Urothelium cell line (cell line): ENCODE measurements at regions not wholly inside any gene's neighbourhood (a gene's known extent, or its start where the extent isn't known, plus 50 kb on each side); places are given as distances from the start of the nearest gene placed in this dataset.
A peak's percentile ranks its signal among the peaks of the same experiment; 100 is the strongest.
"Not testable (repeated sequence)": the region's sequence is repeated elsewhere in the genome, so short reads cannot be mapped to it uniquely, and the experiment has no call there.

Experiments used
- DNase-seq: peaks from one replicate; pipeline ENCODE4 v3.0.0; 2011; ENCODE audit warnings: low spot score, mixed read lengths
- FAIRE-seq: peaks from 2 replicates; lab custom pipeline; 2011; peaks lifted over from hg19 to GRCh38; lab: Jason Lieb, UNC

DNA sequence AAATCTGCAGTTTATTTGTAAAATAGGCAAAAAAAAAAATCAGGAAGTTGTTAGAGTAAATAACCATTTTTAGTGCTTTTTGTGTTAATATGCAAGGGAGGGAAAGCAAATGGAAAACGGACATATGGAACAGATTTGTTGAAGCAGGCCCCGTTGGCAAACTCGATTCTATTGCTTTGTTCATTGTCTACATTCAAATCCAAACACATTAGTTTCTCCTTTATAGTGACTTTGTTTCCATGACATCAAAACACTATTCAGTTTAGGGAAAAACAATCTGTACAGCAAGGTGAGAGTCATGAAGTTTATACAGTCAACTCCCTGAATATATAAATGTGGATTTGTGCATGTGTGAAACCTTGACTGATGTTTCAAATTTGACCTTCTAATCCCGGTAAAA lies 142.2 kb downstream of the FAM47A start:
- FAIRE-seq (no peak), DNase-seq (no peak)

DNA sequence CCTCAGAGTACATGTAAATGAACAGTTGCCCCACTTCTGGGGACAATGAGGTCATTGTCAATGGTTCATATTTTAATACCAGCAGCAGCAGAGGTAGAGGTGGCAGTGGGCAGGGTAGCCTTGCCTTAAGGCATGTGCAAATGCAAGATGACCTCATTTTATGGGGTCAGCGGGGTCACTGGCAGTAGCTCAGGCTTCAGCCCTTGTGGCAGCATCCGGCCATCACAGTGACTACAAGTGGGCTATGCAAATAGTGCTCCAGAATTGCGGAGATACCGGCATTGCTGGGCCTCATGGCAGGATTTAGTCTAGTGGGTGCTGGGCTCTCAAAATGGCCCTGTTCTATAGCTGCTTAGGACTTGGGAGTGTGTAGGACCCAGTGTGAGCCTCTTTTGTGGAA lies 144.7 kb downstream of the FAM47A start:
- DNase-seq (no peak), FAIRE-seq (no peak)

DNA sequence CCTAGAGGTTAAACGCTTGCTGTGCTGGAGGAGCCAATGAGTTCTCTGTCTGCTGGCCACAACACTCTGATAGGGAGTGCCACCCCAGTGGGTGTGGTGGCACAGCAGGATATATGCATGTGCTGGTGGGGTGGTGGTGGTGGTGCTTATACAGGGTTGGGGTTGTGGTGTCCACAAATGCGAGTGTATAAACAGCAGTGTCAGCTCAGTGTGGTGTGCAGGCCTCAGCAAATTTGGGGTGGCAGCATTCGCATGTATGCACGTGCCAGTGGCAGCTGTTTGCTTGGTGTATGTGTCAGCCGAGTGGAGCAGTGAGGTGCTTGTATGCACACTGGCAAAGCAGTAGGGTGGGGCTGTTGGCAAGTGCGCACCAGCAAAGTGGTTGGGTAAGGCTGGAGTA lies 157.4 kb downstream of the FAM47A start:
- DNase-seq (no peak), FAIRE-seq (no peak)

DNA sequence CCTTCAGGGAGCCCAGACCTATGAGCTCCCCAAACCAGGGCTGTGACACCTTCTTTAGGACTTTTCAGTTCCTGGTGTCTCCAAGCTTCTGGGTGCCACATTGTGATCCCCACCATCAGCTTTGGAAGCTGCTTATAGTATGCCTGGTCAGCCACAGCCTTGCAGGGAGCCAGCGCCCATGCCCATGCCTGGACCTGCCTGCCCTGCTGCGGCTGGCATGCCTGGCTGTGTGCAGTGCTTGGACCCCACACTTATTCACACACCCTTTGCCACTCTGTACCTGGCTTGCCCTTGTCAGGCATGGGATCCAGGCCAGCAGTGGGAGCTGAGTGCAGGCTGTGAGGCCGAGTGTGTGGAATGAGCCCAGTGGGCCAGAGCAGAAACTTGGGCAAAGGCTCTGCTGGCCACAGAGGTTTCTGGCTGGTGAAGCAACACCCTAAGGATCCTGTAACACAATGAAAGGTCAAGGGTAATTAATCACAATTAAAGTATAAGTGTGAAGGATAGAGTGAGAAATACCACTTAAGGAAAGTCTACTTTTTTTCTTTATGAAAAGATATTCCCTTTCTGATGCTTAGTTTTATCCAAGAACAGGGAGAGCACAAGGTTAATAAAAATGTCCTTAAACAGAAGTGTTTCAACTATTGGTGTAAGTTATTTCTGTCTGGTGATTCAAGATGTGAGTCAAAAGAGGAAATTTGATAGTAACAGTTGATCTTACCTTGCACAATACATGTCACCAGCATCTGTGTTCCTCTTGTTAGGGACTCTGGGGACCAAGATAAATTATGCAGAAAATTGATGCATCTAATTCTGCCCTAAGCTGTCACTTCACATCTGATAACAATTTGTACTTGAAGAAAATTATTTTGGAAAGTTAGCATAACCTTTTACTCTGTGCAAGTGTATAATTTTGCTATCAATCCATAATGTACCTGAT lies 161.8 kb downstream of the FAM47A start:
- FAIRE-seq (no peak), DNase-seq (no peak)

DNA sequence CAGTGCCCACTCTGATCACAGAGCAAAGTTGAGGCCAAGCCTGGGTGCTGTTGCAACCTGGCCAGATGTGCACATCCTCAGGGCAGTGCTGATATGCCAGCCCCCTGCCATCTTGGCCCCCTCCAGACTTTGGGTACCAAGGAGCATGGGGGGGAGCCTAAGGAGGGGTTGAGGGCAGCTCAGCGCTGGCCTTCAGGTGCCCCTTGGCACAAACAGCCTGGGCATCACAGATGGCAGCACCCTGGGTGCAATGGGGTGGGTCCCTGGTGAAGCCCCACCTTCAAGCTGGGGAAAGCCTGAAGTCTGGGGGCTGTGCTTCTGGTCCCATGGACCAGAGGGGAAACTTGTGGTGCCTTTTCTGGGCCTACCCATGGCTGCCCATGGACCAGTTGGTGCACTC lies 163.0 kb downstream of the FAM47A start:
- DNase-seq = no peak
- no peak for FAIRE-seq

DNA sequence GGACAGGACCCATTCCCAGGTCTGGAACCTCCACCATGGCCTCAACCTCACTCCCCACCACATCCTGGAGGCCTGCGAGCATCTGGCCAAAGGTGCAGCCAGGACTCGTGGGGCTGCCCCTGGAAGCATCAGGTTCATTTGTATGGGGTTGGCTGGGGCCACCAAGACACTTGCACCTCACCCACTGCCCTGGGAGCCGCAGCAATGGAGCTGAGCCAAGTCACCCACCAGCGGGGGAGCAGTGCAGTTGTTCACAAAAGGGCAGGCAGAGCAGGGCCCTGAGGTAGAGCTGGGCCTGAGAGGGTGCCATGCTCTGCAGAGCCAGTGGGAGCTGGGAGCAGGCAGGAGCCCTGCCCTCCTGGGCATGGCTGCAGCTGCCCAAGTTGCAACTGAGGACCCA lies 163.5 kb downstream of the FAM47A start:
- FAIRE-seq = no peak
- no peak for DNase-seq

DNA sequence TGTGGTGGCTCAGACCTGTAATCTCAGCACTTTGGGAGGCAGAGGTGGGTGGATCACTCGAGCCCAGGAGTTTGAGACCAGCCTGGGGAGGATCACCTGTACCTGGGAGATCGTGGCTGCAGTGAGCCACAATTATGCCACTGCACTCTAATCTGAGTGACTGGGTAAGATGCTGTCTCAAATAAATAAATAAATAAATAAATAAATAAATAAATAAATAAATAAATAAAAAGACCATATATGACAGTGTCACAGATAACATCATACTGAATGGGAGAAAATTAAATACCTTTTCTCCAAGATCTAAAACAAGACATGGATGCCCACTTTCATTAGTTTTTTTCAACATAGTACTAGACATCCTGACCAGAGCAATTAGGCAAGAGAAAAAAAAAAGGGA lies 182.8 kb downstream of the FAM47A start:
- FAIRE-seq = no peak
- DNase-seq = no peak

DNA sequence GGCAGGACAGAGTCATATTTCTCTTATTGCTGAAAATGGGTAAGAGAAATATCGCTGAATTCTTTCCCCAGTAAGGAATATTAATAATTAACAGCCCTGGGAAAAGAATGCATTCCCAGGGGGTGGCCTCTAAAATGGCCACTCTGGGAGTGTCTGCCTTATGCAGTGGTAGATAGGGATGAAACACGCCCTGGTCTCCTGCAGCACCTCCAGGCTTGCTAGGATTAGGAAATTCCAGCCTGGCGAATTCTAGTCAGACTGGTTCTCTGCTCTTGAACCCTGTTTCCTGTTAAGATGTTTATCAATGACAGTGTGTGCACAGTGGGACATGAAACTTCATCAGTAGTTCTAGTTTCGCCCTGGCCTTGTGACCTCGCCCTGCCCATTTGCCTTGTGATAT lies 205.9 kb downstream of the FAM47A start:
- FAIRE-seq, DNase-seq: not testable (repeated sequence)

DNA sequence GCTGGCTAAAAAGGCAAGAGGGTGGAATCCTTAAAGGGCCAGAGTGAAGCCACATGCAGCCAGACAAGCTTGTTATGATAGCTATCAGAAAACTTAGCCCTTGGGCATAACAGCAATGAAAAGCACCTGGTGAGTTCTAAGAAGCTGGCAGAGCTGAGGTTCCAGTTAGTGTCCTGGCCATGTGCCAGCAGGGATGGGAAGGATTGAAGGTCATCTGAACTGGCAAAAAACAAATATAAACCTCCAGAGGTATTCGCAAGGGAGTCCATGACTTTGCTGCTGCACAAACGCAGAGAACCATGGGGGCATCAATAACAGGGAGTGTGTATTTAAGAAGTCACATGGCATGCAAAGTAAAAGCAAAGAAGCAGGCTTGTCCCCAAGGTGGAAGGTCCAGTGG lies 208.9 kb downstream of the FAM47A start:
- no peak for FAIRE-seq
- no peak for DNase-seq

DNA sequence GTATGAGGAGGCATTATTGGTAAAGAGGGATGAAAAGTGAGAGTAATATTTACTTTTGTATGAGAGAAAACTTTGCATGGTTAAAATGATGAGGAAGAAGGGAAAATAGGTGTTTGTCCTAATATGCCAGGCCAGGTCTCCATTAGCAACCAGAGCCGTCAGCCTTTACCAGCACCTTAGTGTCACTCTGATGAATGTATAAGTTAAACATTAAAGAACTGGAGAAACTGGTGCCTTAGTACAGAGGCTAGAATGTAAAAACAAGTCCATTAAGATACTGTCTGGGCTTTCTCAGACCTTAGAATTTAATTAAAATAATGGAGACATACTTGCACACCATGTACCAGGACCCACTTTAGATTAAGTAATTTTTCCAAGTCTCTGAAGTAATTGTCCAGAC lies 222.3 kb downstream of the FAM47A start:
- no peak for DNase-seq
- no peak for FAIRE-seq

DNA sequence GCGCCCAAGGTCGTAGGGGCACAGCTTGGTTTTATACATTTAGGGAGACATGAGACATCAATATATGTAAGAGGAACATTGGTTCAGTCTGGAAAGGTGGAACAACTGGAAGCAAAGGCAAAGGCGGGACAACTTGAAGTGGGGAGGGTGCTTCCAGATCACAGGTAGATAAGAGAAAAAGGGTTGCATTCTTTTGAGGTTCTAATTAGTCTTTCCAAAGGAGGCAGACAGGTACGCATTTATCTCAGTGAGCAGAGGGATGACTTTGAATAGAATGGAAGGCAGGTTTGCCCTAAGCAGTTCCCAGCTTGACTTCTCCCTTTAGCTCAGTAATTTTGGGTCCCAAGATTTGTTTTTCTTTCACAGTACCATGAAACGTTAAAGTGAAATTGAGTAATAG lies 223.2 kb downstream of the FAM47A start:
- no peak for FAIRE-seq

DNA sequence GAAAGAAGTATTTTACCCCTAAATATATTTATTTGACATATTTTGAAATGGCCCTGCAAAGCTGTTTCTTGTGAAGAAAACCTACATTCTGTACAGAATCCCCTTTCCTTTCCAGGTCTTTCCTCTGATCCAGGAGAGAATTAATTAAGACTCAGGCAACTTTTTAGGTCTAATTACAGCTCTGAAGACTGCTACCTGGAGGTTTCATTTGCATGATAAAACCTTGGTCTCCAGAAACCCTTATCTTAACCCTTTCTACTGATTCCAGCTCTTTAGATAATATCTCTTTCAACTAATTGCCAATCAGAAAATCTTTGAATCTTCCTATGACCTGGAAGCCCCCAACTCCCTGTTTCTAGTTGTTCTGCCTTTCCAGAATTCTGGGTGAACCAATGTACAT lies 224.0 kb downstream of the FAM47A start:
- FAIRE-seq = no peak
- DNase-seq = no peak

More for the DNA sequence above, 223.2 kb downstream of the FAM47A start:
- no peak for DNase-seq

DNA sequence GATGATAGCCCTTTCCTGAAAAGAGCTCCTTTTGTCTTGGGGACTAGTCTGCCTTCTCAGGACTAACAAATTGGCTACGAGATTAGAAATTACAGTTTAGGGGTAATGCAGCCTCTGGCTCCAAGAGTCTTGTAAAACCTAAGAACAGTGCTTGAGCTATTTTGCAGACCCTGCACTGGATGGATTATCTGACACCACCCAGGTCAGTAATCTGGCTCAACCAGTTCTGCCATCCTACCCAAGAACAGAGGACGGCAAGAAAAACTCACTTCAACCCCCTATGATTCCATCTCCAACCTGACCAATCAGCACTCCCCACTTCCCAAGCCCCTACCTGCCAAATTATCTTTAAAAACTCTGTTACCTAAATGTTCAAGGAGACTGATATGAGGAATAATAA lies 225.1 kb downstream of the FAM47A start:
- no peak for FAIRE-seq

DNA sequence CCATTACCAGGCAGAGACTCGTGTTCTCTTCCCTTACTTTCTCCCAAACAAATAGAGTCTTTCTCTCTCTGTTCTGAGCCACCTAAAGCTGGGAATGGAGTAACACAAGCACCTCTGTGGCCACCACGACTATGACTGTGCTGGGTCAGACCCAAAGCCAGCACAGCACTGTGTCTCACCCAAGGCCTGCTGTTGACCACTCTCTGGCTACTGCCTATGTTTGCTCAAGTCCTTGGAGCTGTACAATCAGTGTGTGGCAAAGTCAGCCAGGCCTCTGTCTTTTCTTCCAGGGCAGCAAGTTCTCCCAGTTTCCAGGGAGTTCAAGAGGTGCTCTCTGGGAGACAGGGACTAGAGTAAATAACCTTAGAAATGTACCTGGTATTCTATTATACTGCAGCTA lies 239.4 kb downstream of the FAM47A start:
- FAIRE-seq (no peak), DNase-seq (no peak)

More for the DNA sequence above, 225.1 kb downstream of the FAM47A start:
- DNase-seq = no peak

DNA sequence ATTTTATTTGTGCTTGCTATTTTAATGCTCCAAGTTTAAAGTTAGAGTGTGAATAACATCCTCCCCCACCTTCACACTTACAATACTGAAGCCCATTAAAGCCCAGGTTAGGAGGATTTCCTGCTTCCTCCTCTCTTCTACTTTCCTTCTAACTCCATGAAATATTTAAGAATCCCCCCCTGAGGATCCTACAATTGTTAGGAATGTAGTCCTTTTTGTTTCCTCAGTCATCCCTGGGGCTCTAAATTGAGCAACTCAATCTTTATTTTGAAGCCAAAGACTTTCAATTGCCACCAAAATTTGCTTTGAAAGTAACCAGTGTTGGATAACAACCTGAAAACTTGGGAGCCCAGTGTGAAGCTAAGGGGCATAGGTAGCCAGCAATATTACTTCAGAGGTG lies 276.9 kb downstream of the FAM47A start:
- FAIRE-seq = no peak
- no peak for DNase-seq

DNA sequence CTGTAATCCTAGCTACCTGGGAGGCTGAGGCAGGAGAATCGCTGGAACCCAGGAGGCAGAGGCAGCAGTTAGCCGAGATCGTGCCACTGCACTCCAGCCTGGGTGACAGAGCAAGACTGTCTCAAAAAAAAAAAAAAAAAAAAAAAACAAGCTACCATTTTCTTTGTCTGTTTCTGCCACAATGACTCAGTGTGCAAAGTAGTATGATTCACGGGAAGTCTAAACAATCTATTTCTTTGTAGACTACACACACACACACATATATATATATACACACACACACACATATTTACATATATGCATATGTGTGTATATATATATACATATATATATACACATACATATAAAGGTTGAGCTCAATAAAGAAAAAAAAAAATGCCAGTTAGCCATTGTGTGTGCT lies 280.0 kb downstream of the FAM47A start:
- FAIRE-seq, DNase-seq: not testable (repeated sequence)

DNA sequence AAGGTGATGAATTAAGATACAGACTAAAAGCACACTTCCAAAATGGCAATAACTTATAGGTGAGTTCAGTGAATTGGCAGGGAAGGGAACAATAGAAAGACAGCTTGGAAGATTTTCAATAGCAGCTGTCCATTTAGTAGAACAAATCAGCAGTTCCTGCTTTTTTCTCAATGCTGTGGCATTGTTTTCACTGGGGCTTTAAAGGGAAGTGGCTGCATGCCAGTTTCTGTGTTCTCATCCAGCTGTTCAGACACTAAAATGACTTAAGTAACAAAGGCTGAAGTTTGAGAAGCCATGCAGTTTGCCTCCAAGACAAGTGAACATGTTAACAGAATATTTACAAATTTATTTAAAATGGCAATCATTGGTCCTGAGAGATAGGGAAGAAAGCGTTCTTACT lies 291.9 kb downstream of the FAM47A start:
- FAIRE-seq (no peak), DNase-seq (no peak)

DNA sequence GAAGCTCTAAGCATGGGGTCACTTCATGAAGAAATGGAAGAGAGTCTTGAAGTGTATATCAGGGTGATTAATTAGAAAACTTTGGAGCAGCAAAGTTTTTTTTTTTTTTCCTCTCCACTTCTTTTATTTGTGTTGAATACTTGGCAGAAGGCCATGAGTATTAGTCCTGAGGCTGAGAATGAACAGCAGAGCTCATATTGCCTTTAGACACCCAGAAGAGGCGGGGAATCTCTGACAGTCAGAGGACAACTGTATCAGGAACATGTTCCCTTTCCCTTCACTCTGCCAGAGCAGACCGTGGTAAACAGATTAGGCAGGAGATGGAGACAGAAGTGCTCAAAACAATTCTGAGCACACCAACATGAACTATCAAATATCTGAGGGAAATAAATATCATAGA lies 300.9 kb downstream of the FAM47A start:
- peak; percentile 0 for DNase-seq
- no peak for FAIRE-seq

DNA sequence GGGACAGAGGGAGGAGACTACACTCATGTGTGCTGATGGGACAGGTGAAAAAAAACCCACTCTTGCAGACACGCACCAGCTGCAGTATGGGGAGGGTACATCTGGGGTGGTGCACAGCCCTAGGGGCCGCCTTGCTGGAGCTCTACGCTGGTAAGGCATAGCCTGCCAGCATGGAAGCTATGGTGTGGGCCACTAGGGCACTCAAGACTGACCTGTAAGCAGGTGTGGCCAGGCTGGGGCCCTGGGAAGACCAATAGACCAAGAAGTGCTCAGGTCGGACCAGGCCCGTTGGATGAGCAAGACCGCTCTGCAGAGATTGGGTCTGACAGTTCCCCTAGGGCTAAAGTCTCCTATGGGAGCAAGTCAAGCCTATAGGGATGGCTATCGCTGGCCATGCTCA lies 314.8 kb downstream of the FAM47A start:
- DNase-seq (no peak), FAIRE-seq (no peak)

DNA sequence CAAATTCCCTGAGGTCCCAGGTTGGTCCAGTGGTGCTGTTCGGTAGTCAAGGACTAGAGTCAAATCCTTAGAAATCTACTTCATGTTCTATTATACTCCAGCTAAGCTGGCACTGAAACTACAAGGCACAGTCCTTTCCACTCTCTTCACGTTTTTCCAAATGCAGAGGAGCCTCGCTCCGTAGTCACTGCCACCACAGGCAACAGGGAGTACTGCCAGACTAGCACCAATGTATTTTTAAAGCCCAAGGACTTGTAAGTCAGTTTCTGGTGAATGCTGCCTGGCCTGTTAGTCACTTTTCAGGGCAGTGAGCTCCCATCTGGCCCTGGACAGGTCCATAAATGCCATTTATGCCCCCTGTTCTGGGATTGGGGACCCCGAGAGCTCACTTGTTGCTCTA lies 323.5 kb downstream of the FAM47A start:
- DNase-seq (no peak), FAIRE-seq (no peak)

DNA sequence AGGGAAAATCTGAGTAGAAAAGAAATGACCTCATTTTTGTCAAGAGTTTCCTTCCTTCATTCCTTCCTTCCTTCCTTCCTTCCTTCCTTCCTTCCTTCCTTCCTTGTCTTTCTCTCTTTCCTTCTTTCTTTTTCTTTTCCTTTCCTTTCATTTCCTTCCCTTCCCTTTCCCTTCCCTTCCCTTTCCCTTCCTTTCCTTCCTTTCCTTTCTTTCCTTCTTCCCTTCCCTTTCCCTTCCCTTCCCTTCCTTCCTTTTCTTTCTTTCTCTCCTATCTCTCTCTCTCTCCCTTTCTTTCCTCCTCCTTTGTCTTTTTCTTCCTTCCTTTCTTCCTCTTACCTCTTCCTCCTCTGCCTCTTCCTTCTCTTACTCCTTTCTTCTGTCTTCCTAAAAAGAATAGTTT lies 347.6 kb downstream of the FAM47A start:
- DNase-seq (no peak), FAIRE-seq (no peak)

DNA sequence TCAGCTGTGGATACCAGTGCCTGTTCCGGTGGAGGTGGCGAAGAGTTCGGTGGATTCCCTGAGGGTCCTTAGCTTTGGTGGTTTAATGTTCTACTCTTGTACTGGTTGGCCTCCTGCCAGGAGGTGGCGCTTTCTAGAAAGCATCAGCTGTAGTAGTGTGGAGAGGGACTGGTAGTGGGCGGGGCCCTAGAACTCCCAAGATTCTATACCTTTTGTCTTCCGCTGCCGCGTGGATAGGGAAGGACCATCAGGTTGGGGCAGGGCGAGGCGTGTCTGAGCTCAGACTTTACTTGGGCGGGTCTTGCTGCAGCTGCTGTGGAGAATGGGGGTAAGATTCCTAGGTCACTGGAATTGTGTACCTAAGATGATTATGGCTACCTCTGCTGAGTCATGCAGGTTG lies 390.3 kb downstream of the FAM47A start:
- DNase-seq = no peak
- FAIRE-seq = no peak

DNA sequence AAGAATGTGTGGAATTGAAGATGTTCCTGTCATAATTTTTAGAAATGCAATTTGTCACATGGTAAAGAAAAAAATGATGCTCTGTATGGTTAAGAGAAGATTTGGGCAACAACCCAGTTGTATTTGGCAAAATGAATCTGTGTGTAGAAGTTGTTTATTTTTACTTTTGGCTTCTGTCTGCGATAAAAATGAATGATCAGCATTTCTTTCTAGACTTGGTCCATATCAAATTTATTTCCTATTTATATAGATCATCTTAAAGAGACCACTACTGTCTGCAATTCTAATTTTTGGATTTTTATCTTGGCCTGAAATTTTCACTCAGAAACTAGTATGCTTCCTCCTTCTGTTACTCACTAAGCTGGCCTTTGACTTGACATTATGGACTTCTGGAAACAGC lies 396.9 kb downstream of the FAM47A start:
- DNase-seq = no peak
- no peak for FAIRE-seq
